Gastroesophageal sphincter (tissue), 4 donors: ENCODE measurements at regions not wholly inside any gene's neighbourhood (a gene's known extent, or its start where the extent isn't known, plus 50 kb on each side); places are given as distances from the start of the nearest gene placed in this dataset.
"Not testable (repeated sequence)": the region's sequence is repeated elsewhere in the genome, so short reads cannot be mapped to it uniquely, and the experiment has no call there.

Experiments
- ATAC-seq: fragments of 150-250 bp; one replicate; pipeline ENCODE4 v1.9.1; 2016; ENCODE audit warnings: mild to moderate bottlenecking, moderate library complexity
- H3K27ac ChIP-seq, 4 donors: fragments of 200-600 bp; sonication (generic) in 3 of 4; 1 replicate in 3 of 4; 2 replicates in 1 of 4; pipeline ENCODE4 v1.5.1; 2016 to 2019
- H3K27me3 ChIP-seq: fragments of 200-600 bp; sonication (generic); one replicate; pipeline ENCODE4 v1.5.1; 2019
- H3K36me3 ChIP-seq, 2 donors: fragments of 200-600 bp; sonication (generic); one replicate each; pipeline ENCODE4 v1.5.1; 2019; ENCODE audit warnings: control low read depth in 1 of 2
- H3K4me1 ChIP-seq, 3 donors: fragments of 200-600 bp; sonication (generic); 1 replicate in 2 of 3; 2 replicates in 1 of 3; pipeline ENCODE4 v1.5.1; 2016 to 2019; ENCODE audit warnings: control low read depth in 2 of 3
- H3K4me3 ChIP-seq, 2 donors: fragments of 200-600 bp; sonication (generic); one replicate each; pipeline ENCODE4 v1.5.1; 2019; ENCODE audit warnings: mild to moderate bottlenecking in 1 of 2, moderate library complexity in 1 of 2
- H3K9me3 ChIP-seq, 3 donors: fragments of 200-600 bp; sonication (generic); one replicate each; pipeline ENCODE4 v1.5.1; 2017 to 2019; ENCODE audit warnings: control low read depth in 2 of 3
- EP300 ChIP-seq: sonication (generic); formaldehyde crosslinking; IDR thresholded peaks from one replicate; pipeline ENCODE4 v1.6.1; 2017; ENCODE audit warnings: antibody characterized with exemption, mild to moderate bottlenecking
- POLR2A ChIP-seq, 2 donors: fragments of 450-650 bp; IDR thresholded peaks; one replicate each; pipeline ENCODE4 v1.6.1; 2017; ENCODE audit warnings: antibody characterized with exemption in 2 of 2, mild to moderate bottlenecking in 2 of 2, moderate library complexity in 1 of 2
- POLR2AphosphoS5 ChIP-seq: sonication (generic); formaldehyde crosslinking; IDR thresholded peaks from one replicate; pipeline ENCODE4 v1.6.1; 2017; ENCODE audit warnings: antibody characterized with exemption
- WGBS, 2 donors: methylation state at CpG; one replicate each; pipeline ENCODE4 v1.1.5; 2018; ENCODE audit warnings: low coverage in 1 of 2; 5-methylcytosine and 5-hydroxymethylcytosine counted together
- TF ChIP-seq, protein P1 (sequence below), 4 experiments: fragments of 200-600 bp in 2 of 4; fragments of 450-650 bp in 2 of 4; sonication (generic) in 1 of 4; IDR thresholded peaks; one replicate each; pipeline ENCODE4 v1.5.1; 2017 to 2019; ENCODE audit warnings: antibody characterized with exemption in 4 of 4, mild to moderate bottlenecking in 2 of 4, moderate library complexity in 2 of 4

DNA sequence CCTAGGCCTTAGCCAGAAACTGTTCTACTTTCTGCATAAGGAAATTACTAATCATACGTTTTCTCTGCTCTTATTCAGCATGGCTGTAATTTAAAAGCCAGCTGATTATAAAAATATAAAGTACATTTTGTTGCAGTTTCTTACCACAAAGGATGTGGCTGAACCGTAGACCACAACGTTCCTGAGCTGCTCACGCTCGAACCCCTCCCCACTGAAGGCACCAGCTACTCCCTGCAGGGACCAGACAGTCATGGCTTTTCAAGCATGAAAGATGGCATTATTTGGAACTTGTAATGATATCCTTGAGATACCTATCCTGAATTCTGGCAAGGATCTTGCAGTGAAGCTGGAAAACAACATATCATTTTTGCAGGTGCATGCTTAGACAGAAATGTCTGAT lies 91.8 kb upstream of the DMRT1 start:
- no peak for ATAC-seq
- TF ChIP-seq, protein P1, sequence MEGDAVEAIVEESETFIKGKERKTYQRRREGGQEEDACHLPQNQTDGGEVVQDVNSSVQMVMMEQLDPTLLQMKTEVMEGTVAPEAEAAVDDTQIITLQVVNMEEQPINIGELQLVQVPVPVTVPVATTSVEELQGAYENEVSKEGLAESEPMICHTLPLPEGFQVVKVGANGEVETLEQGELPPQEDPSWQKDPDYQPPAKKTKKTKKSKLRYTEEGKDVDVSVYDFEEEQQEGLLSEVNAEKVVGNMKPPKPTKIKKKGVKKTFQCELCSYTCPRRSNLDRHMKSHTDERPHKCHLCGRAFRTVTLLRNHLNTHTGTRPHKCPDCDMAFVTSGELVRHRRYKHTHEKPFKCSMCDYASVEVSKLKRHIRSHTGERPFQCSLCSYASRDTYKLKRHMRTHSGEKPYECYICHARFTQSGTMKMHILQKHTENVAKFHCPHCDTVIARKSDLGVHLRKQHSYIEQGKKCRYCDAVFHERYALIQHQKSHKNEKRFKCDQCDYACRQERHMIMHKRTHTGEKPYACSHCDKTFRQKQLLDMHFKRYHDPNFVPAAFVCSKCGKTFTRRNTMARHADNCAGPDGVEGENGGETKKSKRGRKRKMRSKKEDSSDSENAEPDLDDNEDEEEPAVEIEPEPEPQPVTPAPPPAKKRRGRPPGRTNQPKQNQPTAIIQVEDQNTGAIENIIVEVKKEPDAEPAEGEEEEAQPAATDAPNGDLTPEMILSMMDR (IDR thresholded peaks at IDR 0.05) = no peak
- TF ChIP-seq POLR2AphosphoS5 = no peak
- Histone ChIP-seq H3K4me1 (peaks cover 8 to 56% (median 15%) of the 10 kb centered on the region in 3 donors), H3K27me3 (no peaks in the 10 kb centered on the region), H3K36me3 (peaks cover 0 to 30% of the 10 kb centered on the region in 2 donors), H3K9me3 (no peaks in the 10 kb centered on the region), H3K4me3 (no peak overlapping the region), H3K27ac (peak overlapping the region in 3 of 4 donors; percentile 83 to 87 (median 87))
- WGBS, 2 donors = 51 to 61% methylated on average over 5 of the region's 5 CpGs

- no peak overlapping the region for H3K4me3 ChIP-seq
- TF ChIP-seq, protein P1 (IDR thresholded peaks at IDR 0.05) = no peak
- TF ChIP-seq POLR2A (IDR thresholded peaks at IDR 0.05) = no peak
- no peak for TF ChIP-seq EP300
- no peak for TF ChIP-seq POLR2AphosphoS5
- no peaks in the 10 kb centered on the region for H3K27me3 ChIP-seq
- H3K9me3 ChIP-seq = no peaks in the 10 kb centered on the region
- ATAC-seq = no peak
- 70 to 78% methylated on average over 4 to 7 of the region's 7 CpGs for WGBS, 2 donors
- peaks cover 3 to 49% (median 8%) of the 10 kb centered on the region in 3 donors for H3K4me1 ChIP-seq
- peaks cover 0 to 26% of the 10 kb centered on the region in 2 donors for H3K36me3 ChIP-seq
- peak overlapping the region; percentile 76 to 87 (median 81) for H3K27ac ChIP-seq
Observed at GRCh38 chr9:750249-750967, 91.1 kb upstream of the DMRT1 start.

DNA sequence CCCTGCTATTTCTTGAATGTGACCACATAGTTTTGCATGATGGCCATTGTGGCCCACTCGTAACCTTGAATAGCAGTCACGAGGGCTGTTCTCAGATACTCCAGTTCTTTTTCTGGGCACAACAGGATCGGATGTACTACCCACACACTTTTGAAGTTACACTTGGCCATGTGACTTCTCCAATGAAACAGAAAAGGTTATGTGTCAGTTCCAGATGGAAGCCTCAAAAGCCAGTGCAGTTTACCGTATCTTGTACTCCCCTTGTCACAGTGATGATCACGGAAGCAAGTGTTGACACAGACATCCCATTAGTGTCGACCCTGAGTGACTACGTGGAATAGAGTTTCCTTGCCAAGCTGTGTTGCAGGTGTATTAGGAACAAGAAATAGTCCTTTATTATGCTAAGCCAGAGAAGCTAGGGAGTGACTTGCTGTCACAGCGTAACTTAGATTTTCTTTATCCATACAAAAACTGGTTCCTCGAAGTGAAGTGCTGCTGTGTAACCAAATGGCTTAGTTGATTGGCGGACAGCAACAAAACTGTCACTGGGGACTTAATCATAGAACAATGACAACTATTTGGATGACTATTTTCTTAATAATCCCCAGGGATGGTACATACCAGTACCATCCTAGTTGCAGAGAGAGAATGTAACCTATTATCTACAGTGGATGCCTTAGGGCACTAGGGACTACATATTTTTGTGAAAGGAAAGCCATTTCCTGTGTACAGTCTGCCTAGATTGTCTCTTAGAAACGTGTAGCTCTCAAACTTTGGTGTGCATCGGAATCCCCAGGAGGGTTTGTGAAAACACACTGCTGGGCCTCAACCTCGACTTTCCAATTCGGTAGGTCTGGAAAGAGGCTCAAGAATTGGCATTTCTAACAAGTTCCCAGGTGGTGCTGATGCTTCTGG lies 90.1 kb upstream of the DMRT1 start:
- TF ChIP-seq EP300 = no peak
- TF ChIP-seq POLR2AphosphoS5 = peak; percentile 5
- Histone ChIP-seq H3K27ac (peak overlapping the region; percentile 76 to 87 (median 81)), H3K36me3 (peaks cover 0 to 22% of the 10 kb centered on the region in 2 donors), H3K4me1 (peaks cover 3 to 39% (median 8%) of the 10 kb centered on the region in 3 donors), H3K9me3 (no peaks in the 10 kb centered on the region), H3K27me3 (no peaks in the 10 kb centered on the region), H3K4me3 (no peak overlapping the region)
- 64 to 72% methylated on average over 6 to 11 of the region's 14 CpGs for WGBS, 2 donors
- ATAC-seq = no peak

- H3K27ac ChIP-seq = peak overlapping the region; percentile 76 to 87 (median 81)
- H3K9me3 ChIP-seq = no peaks in the 10 kb centered on the region
- peak; percentile 85 for TF ChIP-seq POLR2AphosphoS5
- TF ChIP-seq, protein P1 (IDR thresholded peaks at IDR 0.05) = no peak
- 33% methylated on average over 5 of the region's 5 CpGs; no CpG with 5 or more reads in 1 of the 2 donors for WGBS, 2 donors
- ATAC-seq = peak; percentile 69
- peaks cover 3 to 32% (median 8%) of the 10 kb centered on the region in 3 donors for H3K4me1 ChIP-seq
- H3K36me3 ChIP-seq = peaks cover 0 to 14% of the 10 kb centered on the region in 2 donors
- H3K27me3 ChIP-seq = no peaks in the 10 kb centered on the region
- H3K4me3 ChIP-seq = no peak overlapping the region
Observed at GRCh38 chr9:752201-752600, 89.3 kb upstream of the DMRT1 start.

DNA sequence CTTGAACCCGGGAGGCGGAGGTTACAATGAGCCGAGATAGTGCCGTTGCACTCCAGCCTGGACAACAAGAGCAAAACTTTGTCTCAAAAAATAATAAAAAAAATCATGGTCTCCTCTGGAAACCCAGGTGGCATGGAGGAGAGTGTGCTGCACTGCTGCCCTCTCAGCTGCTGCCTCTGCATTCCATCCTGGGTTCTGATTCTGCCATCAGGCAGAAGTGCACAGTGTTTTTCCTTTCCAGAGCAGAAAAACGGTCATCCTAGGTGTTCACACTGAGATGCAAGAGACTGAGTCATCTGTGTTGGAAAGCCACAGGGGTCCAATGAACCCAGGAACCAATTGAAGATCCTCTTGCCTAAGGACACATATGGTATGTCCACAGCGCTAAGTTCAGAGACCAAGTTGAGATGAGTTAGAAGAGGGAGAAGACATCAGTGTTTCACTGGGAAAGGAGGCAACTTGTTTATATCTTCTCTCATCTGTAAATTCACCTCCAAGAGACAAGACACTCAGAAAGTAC lies 88.8 kb upstream of the DMRT1 start:
- TF ChIP-seq POLR2A (IDR thresholded peaks at IDR 0.05) (no peak), EP300 (no peak), POLR2AphosphoS5 (no peak)
- TF ChIP-seq, protein P1 (IDR thresholded peaks at IDR 0.05) = no peak
- no peak for ATAC-seq

DNA sequence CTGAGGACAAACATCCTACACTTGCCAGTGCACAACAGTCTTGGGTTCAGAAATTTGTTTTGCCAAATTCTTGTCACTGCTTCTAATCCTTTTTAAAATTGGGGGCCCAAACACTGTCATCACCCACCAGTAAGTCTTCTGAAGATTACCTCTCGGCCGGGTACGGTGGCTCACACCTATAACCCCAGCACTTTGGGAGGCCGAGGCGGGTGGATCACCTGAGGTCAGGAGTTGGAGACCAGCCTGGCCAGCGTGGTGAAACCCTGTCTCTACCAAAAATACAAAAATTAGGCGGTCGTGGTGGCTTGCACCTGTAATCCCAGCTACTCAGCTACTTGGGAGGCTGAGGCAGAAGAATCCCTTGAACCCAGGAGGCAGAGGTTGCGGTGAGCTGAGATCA lies 87.8 kb upstream of the DMRT1 start:
- not testable (repeated sequence) for H3K4me3 ChIP-seq, H3K27me3 ChIP-seq, H3K9me3 ChIP-seq, H3K27ac ChIP-seq, H3K36me3 ChIP-seq, ATAC-seq
- peaks cover 3 to 32% (median 8%) of the 10 kb centered on the region in 3 donors for H3K4me1 ChIP-seq
- 100% methylated on average over 1 to 3 of the region's 9 CpGs for WGBS, 2 donors

More for the DNA sequence above, 88.8 kb upstream of the DMRT1 start:
- H3K9me3 ChIP-seq = no peaks in the 10 kb centered on the region
- H3K36me3 ChIP-seq = peaks cover 0 to 9% of the 10 kb centered on the region in 2 donors
- no peaks in the 10 kb centered on the region for H3K27me3 ChIP-seq
- peaks cover 3 to 32% (median 8%) of the 10 kb centered on the region in 3 donors for H3K4me1 ChIP-seq
- H3K27ac ChIP-seq = peak overlapping the region; percentile 76 to 87 (median 81)
- H3K4me3 ChIP-seq = no peak overlapping the region
- 95 to 100% methylated on average over 4 to 6 of the region's 6 CpGs for whole genome bisulfite sequencing, 2 donors
